Tibial nerve (tissue), 3 donors: ENCODE measurements at regions not wholly inside any gene's neighbourhood (a gene's known extent, or its start where the extent isn't known, plus 50 kb on each side); places are given as distances from the start of the nearest gene placed in this dataset.

ENCODE experiments used
- POLR2A ChIP-seq, 2 donors: fragments of 450-650 bp; IDR thresholded peaks; one replicate each; pipeline ENCODE4 v1.6.1; 2017; ENCODE audit warnings: antibody characterized with exemption in 2 of 2, mild to moderate bottlenecking in 2 of 2, moderate library complexity in 2 of 2
- TF ChIP-seq, protein P1 (sequence below), 5 experiments: fragments of 200-600 bp in 3 of 5; fragments of 450-650 bp in 2 of 5; sonication (generic) in 3 of 5; IDR thresholded peaks; one replicate each; pipeline ENCODE4 v1.5.1; 2016 to 2019; ENCODE audit warnings: antibody characterized with exemption in 5 of 5, mild to moderate bottlenecking in 3 of 5, moderate library complexity in 2 of 5

DNA sequence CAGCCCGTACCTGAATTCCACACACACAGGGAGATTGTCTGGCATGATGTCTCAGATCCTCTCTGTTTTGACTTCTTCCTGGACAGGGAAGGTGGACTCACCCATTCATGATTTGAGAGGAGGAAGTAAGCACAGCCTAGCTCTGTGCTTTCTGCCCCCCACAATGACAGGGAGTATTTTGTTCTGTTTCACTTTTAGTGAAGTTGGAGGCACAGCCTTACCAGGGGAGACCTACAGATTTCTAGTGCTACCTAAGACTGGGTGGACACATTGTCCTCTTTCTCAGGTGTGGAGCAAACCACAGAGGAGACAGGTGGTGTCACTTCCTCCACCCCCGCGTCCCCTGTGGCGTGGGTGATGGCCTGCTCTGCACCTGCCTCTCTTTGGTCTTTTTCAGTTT is 408.6 kb upstream of the PFKP start:
- TF ChIP-seq, protein P1, sequence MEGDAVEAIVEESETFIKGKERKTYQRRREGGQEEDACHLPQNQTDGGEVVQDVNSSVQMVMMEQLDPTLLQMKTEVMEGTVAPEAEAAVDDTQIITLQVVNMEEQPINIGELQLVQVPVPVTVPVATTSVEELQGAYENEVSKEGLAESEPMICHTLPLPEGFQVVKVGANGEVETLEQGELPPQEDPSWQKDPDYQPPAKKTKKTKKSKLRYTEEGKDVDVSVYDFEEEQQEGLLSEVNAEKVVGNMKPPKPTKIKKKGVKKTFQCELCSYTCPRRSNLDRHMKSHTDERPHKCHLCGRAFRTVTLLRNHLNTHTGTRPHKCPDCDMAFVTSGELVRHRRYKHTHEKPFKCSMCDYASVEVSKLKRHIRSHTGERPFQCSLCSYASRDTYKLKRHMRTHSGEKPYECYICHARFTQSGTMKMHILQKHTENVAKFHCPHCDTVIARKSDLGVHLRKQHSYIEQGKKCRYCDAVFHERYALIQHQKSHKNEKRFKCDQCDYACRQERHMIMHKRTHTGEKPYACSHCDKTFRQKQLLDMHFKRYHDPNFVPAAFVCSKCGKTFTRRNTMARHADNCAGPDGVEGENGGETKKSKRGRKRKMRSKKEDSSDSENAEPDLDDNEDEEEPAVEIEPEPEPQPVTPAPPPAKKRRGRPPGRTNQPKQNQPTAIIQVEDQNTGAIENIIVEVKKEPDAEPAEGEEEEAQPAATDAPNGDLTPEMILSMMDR (IDR thresholded peaks at IDR 0.05) = no peak
- TF ChIP-seq POLR2A (IDR thresholded peaks at IDR 0.05) = no peak
